SK-N-SH treated with all-trans-retinoic acid at 6 μM for 48 hours (cell line): ENCODE measurements at regions not wholly inside any gene's neighbourhood (a gene's known extent, or its start where the extent isn't known, plus 50 kb on each side); places are given as distances from the start of the nearest gene placed in this dataset.

Source experiments
- CREB5 ChIP-seq: fragments of 250-450 bp; sonication (Bioruptor Pico); IDR thresholded peaks from 2 replicates; pipeline ENCODE4 v1.5.1; 2020; ENCODE audit warnings: low read depth, mild to moderate bottlenecking, moderate library complexity
- PATZ1 ChIP-seq: fragments of 250-450 bp; sonication (Bioruptor Pico); IDR thresholded peaks from 2 replicates; pipeline ENCODE4 v1.8.0; 2020; ENCODE audit warnings: mild to moderate bottlenecking, moderate library complexity, borderline replicate concordance
- POU6F1 ChIP-seq: fragments of 250-450 bp; sonication (Bioruptor Pico); IDR thresholded peaks from 2 replicates; pipeline ENCODE4 v1.8.0; 2021; ENCODE audit warnings: low read depth, mild to moderate bottlenecking, moderate library complexity, borderline replicate concordance
- TCF4 ChIP-seq: fragments of 250-450 bp; sonication (Bioruptor Pico); IDR thresholded peaks from 2 replicates; pipeline ENCODE4 v1.8.0; 2021; ENCODE audit warnings: mild to moderate bottlenecking, moderate library complexity, borderline replicate concordance
- ZNF565 ChIP-seq: fragments of 450-650 bp; formaldehyde crosslinking; conservative IDR thresholded peaks from 2 replicates; pipeline ENCODE4 v1.5.0; 2020; ENCODE audit warnings: low read depth, mild to moderate bottlenecking, moderate library complexity
- ZNF8 ChIP-seq: fragments of 450-650 bp; formaldehyde crosslinking; IDR thresholded peaks from 2 replicates; pipeline ENCODE4 v1.5.0; 2020; ENCODE audit warnings: mild to moderate bottlenecking, moderate library complexity

GRCh38 chr15:31609258-31609681, 282.6 kb downstream of the KLF13 start:
- no peak for TF ChIP-seq ZNF565 (CRISPR knock-in tag)
- TF ChIP-seq CREB5 (CRISPR knock-in tag): no peak
- no peak for TF ChIP-seq TCF4
- no peak for TF ChIP-seq ZNF8 (CRISPR knock-in tag)
- no peak for TF ChIP-seq POU6F1 (CRISPR knock-in tag)
- TF ChIP-seq PATZ1 (CRISPR knock-in tag): no peak
